ENCODE measurements at regions not wholly inside any gene's neighbourhood (a gene's known extent, or its start where the extent isn't known, plus 50 kb on each side); places are given as distances from the start of the nearest gene placed in this dataset.

- no peak for DNase-seq
Observed at GRCh38 chrX:45348296-45348695, 147.6 kb upstream of the DIPK2B start.

DNA sequence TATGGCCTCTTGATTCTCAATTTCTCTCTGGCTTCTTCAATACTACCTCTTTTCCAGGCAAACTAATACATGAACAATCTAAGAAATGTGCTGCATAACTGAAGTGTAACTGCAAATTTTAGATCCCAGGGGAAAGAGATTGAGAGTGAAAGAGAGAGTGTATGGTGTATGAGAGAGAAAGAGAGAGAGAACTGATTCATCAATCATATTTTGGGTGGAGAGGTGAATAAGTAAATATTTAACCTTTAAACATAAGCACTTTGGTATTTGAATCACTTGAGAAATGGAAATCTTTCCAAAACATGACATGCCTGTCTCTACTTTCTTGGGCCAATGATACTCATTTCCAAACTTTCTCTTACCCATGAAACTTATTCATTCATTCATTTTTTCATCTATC, 147.2 kb upstream of the DIPK2B start:
- no peak for DNase-seq

GRCh38 chrX:45344594-45344993, 143.9 kb upstream of the DIPK2B start:
- no peak for DNase-seq

GRCh38 chrX:45329217-45329616, 128.5 kb upstream of the DIPK2B start:
- DNase-seq, result no peak

DNA sequence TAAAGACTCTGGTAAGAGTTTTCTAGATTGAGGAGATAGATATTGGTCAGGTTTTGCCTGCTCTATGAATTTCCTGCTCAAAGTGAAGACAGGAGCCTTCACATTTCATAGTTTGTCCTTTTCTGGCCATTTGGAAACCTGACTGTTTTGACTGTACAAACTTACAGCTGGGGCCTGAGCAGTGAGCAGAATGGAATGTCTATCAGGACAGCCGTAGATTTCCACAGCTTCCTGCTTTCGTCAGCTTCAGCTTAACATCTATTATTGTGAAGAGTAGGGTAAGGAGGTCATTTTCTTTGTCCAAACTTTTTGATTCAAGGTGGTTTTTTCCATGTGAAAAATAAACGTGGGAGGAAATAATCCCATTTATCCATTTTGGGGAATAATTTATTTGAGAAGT, 124.3 kb upstream of the DIPK2B start:
- DNase-seq, result no peak

GRCh38 chrX:45323387-45323786, 122.7 kb upstream of the DIPK2B start:
- DNase-seq, result no peak

DNA sequence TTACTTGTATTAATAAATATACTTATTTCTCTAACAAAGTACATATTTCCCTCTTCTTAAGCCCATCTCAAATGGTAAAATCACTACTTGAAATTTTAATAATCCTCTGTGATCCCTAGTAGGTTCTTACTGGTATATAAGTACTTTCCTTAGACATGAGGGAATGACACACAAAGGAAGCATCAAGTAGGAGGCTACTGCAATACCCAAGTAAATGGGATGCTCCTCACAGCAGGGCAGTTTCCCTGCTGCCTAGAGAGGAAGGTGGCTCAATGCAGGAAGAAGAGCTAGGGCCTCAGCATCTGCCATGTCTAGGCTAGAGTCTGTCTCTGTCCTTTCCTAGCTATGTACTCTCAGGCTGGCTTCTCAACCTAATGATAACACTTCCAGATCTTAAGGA, 122.1 kb upstream of the DIPK2B start:
- no peak for DNase-seq

GRCh38 chrX:45322382-45322781, 121.7 kb upstream of the DIPK2B start:
- DNase-seq, result no peak

GRCh38 chrX:45320191-45320590, 119.5 kb upstream of the DIPK2B start:
- DNase-seq, result no peak

- no peak for DNase-seq
Observed at GRCh38 chrX:45309801-45310200, 109.1 kb upstream of the DIPK2B start.

- no peak for DNase-seq
Observed at GRCh38 chrX:45309096-45309495, 108.4 kb upstream of the DIPK2B start.

DNA sequence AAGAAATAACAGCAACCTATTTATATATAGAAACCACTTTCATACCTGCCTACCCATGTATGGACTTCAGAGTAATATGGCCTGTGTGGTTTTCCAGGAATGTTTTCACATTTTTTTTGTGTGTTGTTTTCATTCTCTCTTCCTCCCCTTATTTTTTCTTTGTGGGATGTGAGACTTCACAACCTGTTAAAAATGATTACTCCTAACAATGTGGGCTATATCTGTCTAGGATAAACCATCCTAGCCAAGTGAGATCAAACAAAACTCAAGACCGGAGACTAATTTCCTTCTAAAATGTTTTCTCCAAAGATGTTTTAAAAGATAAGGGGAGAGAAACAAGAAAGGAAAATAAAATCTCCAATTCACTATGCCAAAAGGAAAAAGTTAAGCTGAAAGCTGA, 106.1 kb upstream of the DIPK2B start:
- no peak for DNase-seq

DNA sequence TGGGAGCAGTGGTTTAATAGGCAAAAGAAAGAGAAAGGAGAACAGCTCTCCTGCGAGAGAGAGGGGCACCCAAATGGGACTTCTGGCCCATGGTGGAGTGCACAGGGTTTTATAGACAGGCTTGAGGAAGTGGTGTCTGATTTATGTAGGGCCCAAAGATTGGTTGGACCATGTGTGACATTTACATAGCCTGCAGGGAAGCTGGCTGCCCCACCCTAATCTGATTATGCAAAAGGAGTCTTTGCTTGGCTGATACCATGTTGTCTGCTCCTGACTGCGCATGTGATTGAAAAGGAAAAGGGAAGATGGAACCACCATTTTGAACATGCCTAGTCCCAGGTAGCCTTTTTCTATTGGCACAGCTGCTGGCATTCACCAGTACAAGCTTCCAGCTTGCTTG, 100.0 kb upstream of the DIPK2B start:
- DNase-seq, result no peak

DNA sequence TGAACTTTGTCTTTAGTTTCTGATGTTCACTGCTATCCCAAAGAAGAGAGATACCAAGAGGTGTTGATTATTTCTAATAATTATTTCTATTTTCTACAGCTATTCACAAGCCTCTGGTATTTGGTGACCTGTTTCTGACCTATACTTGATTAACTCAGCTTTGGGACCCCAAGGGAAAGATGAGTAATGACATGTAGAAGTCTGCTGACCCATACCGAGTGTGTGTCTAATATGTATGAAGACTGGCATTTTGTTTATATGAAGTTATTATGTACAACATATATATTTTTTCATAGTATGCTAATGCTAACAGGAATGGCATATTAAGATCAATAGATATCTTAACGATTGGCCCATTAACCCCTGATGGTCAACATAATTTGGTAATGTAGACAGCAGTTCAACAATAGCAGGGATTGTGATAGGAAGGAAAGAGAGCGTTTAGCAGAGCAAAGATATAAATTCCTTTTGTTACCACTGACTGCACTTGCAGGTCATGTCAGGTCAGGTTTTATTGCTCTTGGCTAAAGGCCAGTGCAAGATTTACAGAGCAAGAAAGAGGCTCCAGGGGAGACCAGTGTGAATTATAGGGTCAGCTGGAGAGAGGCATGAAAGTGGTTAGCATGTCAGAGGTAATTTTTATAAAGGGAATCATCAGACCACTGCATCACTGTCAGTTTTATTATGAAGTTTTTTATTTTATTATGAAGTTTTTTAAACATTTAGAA, 94.7 kb upstream of the DIPK2B start:
- DNase-seq, result no peak

DNA sequence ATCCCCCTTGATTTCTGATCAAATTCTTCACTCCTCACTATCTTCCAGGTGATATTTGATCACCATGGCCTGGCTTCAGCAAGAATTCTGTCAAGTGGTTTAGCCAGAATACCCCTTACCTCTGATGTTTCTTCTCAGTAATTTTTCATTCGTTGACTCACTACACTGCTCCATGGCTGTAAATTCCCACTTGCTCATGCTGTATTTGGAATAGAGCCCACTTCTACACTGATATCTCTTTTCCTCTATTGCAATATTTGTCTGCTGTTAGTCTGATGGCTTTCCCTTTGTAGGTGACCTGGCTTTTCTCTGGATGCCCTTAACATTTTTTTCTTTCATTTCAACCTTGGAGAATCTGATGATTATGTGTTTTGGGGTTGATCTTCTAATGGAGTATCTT, 73.9 kb upstream of the DIPK2B start:
- DNase-seq, result no peak

DNA sequence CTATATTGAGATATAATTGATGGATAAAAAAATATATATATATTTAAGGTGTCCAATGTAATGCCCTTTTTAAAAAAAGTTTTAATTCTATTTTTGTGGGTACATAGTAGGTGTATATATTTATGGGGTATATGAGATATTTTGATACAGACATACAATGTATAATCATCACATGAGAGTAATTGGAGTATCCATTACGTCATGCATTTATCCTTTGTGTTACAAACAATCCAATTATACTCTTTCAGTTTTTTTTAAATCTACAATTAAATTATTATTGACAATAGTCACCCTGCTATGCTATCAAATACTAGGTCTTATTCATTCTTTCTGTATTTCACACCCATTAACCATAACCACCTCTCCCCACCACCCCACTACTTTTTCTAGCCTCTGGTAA, 66.3 kb upstream of the DIPK2B start:
- DNase-seq, result no peak

GRCh38 chrX:45266456-45266855, 65.8 kb upstream of the DIPK2B start:
- no peak for DNase-seq

DNA sequence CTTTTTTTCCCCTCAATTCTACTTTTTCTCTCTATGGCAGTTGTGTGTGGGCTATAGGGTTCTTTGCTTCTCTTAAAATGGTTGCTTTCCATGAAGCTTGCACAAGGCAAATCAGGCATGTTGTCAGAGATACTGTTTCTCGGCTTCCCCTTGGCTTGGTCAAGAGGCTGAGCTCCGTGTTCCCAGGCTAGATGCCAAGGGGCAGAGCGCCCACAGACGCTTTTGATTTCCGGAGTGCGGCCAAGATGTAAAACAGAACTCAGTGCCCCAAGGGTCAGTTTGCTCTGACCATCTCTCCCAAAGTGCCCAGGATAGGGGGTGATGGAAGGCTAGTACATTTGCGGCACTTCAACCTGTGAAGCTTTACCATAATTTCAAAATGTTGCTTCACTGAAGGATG, 64.2 kb upstream of the DIPK2B start:
- no peak for DNase-seq

- DNase-seq, result no peak
Observed at GRCh38 chrX:45261471-45261870, 60.8 kb upstream of the DIPK2B start.

DNA sequence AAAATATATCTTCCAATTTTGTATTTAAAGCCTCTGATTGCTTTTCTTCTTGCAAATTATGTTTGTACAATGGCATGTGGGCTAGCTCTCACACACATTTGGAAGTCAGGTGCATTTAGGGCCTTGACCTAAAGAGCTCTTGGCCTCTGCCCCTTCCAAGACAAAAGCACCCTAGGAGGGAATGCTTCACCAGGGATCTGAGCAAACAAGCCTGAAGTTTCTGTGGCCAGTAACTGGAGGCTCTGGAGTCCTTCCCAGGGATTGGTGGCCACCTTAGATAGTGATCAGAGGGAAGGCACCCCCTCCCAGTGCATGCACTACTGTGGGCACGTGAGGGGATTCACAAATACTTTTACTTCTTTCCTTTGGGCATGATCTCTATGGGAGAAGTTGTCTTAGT, 60.3 kb upstream of the DIPK2B start:
- DNase-seq, result no peak

DNA sequence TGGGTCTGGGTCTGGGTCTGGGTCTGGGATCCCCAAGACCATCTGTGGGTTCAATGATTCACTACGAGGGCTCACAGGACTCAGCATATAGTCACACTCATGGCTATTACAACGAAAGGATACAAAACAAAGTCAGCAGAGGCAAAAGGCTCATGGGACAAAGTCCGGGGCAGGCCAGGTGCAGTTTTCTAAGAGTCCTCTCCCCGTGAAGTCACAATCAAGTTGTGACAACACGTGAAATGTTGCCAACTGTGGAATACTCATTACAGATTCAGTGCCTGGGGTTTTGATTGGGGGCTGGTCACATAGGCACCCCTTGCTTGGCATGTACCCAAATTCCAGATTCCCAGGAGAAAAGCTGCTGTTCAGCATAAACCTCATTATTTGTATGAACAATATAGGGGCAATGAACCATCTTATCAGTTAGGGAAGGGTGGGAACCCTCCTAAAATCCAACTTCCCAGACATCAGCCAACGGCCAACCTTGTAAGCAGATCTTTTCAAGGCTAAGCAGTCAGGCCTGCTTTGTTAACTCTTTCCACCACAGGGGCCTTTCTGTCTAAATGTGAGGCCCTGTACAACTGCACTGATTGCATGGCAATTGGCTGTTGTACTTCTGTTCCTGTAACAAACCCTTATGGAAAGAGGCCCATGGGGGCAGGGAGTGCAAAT, 58.2 kb upstream of the DIPK2B start:
- DNase-seq, result no peak

Data from GOT3 (cell line).